GM12874 (cell line): ENCODE measurements at regions not wholly inside any gene's neighbourhood (a gene's known extent, or its start where the extent isn't known, plus 50 kb on each side); places are given as distances from the start of the nearest gene placed in this dataset.

Experiments
- TF ChIP-seq, protein P1 (sequence below): IDR thresholded peaks from 2 replicates; pipeline ENCODE4 v1.5.1; 2011; ENCODE audit warnings: low read depth, mild to moderate bottlenecking, control low read depth, low read length, moderate library complexity; ENCODE audit not compliant: insufficient read depth

DNA sequence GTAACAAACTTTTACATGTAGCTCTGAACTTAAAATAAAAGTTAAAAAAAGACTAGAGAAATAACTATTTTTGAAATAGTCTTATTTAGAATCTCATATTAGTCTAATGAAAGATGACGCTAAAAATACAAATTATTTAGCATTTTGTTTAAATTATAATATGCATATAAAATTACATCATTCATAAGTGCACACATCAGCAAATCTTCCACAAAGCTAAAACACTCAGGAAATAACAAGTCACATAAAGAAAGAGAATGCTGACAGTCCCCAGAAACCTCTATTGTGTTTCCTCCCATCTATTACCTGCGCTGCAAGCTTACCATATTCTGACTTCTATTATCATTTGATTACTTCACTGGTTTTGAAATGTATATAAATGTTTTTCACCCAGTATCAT lies 986.9 kb upstream of the SEMA6A start:
- TF ChIP-seq, protein P1, sequence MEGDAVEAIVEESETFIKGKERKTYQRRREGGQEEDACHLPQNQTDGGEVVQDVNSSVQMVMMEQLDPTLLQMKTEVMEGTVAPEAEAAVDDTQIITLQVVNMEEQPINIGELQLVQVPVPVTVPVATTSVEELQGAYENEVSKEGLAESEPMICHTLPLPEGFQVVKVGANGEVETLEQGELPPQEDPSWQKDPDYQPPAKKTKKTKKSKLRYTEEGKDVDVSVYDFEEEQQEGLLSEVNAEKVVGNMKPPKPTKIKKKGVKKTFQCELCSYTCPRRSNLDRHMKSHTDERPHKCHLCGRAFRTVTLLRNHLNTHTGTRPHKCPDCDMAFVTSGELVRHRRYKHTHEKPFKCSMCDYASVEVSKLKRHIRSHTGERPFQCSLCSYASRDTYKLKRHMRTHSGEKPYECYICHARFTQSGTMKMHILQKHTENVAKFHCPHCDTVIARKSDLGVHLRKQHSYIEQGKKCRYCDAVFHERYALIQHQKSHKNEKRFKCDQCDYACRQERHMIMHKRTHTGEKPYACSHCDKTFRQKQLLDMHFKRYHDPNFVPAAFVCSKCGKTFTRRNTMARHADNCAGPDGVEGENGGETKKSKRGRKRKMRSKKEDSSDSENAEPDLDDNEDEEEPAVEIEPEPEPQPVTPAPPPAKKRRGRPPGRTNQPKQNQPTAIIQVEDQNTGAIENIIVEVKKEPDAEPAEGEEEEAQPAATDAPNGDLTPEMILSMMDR = no peak

GRCh38 chr5:117559005-117559844 lies 984.6 kb upstream of the SEMA6A start:
- TF ChIP-seq, protein P1 = no peak

GRCh38 chr5:117551236-117551635 lies 976.6 kb upstream of the SEMA6A start:
- TF ChIP-seq, protein P1 = no peak

GRCh38 chr5:117547192-117547591 lies 972.6 kb upstream of the SEMA6A start:
- TF ChIP-seq, protein P1 = no peak

- TF ChIP-seq, protein P1 = no peak
Observed at GRCh38 chr5:117539692-117540091, 965.1 kb upstream of the SEMA6A start.

- TF ChIP-seq, protein P1 = no peak
Observed at GRCh38 chr5:117533792-117534191, 959.2 kb upstream of the SEMA6A start.

DNA sequence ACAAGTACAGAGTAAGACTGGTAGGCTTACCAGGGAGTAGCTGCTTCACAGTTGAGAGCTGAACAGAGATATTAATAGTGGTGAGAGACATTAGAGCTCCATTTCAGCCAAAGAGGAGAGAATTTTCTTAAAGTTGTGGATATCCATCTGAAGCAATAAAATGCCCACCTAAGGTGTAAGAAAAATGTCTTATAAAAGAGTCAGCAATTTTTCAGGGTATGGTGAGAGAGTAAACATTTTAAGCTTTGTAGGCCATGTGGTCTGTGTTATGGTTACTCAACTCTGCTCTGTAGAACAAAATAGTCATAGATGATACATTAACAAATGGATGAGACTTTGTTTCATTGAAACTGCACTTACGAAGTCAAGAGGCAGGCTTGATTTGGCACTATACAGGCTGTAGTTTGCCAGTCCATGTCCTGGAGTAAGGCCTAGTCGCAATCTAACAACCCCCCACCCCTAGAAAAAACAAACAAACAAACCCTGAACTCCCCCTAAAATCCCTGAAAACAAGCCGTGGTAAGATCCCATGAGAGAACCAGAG lies 945.4 kb upstream of the SEMA6A start:
- TF ChIP-seq, protein P1 = no peak
